ENCODE measurements at regions not wholly inside any gene's neighbourhood (a gene's known extent, or its start where the extent isn't known, plus 50 kb on each side); places are given as distances from the start of the nearest gene placed in this dataset.

- Mint-ChIP-seq H3K4me3 (no peak overlapping the region), H3K36me3 (no peaks in the 10 kb centered on the region), H3K4me1 (no peaks in the 10 kb centered on the region), H3K27ac (no peak overlapping the region), H3K9me3 (no peaks in the 10 kb centered on the region), H3K27me3 (no peaks in the 10 kb centered on the region)
- DNase-seq (no peak), ATAC-seq (replicated peaks) (no peak)
Measured at GRCh38 chr10:56805022-56805421, 444.0 kb upstream of the ZWINT start.

- Mint-ChIP-seq H3K36me3 (no peaks in the 10 kb centered on the region), H3K4me3 (no peak overlapping the region), H3K4me1 (no peaks in the 10 kb centered on the region), H3K27ac (no peak overlapping the region), H3K9me3 (no peaks in the 10 kb centered on the region), H3K27me3 (no peaks in the 10 kb centered on the region)
- ATAC-seq (replicated peaks) = no peak
- no peak for DNase-seq
Measured at GRCh38 chr10:56785292-56785691, 424.2 kb upstream of the ZWINT start.

GRCh38 chr10:56782503-56782902, 421.4 kb upstream of the ZWINT start:
- no peak for ATAC-seq (replicated peaks)
- no peak for DNase-seq
- Mint-ChIP-seq H3K36me3 (no peaks in the 10 kb centered on the region), H3K9me3 (no peaks in the 10 kb centered on the region), H3K4me1 (no peaks in the 10 kb centered on the region), H3K4me3 (no peak overlapping the region), H3K27ac (no peak overlapping the region), H3K27me3 (no peaks in the 10 kb centered on the region)

- ATAC-seq (replicated peaks) = no peak
- no peak overlapping the region for H3K4me3 Mint-ChIP-seq
- H3K27ac Mint-ChIP-seq = no peak overlapping the region
- no peak for DNase-seq
- no peaks in the 10 kb centered on the region for H3K36me3 Mint-ChIP-seq
- no peaks in the 10 kb centered on the region for H3K4me1 Mint-ChIP-seq
- H3K27me3 Mint-ChIP-seq = no peaks in the 10 kb centered on the region
- H3K9me3 Mint-ChIP-seq = peaks cover 7 to 14% of the 10 kb centered on the region in 2 donors
Measured at GRCh38 chr10:56771343-56771742, 410.3 kb upstream of the ZWINT start.

GRCh38 chr10:56763090-56763489, 402.0 kb upstream of the ZWINT start:
- H3K27me3 Mint-ChIP-seq = no peaks in the 10 kb centered on the region
- H3K9me3 Mint-ChIP-seq = peaks cover 5 to 6% of the 10 kb centered on the region in 2 donors
- no peak overlapping the region for H3K27ac Mint-ChIP-seq
- no peaks in the 10 kb centered on the region for H3K4me1 Mint-ChIP-seq
- ATAC-seq (replicated peaks) (no peak), DNase-seq (no peak)
- no peaks in the 10 kb centered on the region for H3K36me3 Mint-ChIP-seq
- H3K4me3 Mint-ChIP-seq = no peak overlapping the region

- no peak overlapping the region for H3K4me3 Mint-ChIP-seq
- H3K27me3 Mint-ChIP-seq = no peaks in the 10 kb centered on the region
- no peak overlapping the region for H3K27ac Mint-ChIP-seq
- ATAC-seq (replicated peaks) = no peak
- peaks cover 0 to 4% of the 10 kb centered on the region in 2 donors for H3K9me3 Mint-ChIP-seq
- no peak for DNase-seq
- H3K4me1 Mint-ChIP-seq = no peaks in the 10 kb centered on the region
- no peaks in the 10 kb centered on the region for H3K36me3 Mint-ChIP-seq
Measured at GRCh38 chr10:56745490-56745889, 384.4 kb upstream of the ZWINT start.

GRCh38 chr10:56728349-56728748, 367.3 kb upstream of the ZWINT start:
- ATAC-seq (replicated peaks) (no peak), DNase-seq (no peak)
- H3K4me1 Mint-ChIP-seq = no peaks in the 10 kb centered on the region
- peaks cover 0 to 4% of the 10 kb centered on the region in 2 donors for H3K9me3 Mint-ChIP-seq
- no peaks in the 10 kb centered on the region for H3K27me3 Mint-ChIP-seq
- H3K36me3 Mint-ChIP-seq = no peaks in the 10 kb centered on the region
- no peak overlapping the region for H3K27ac Mint-ChIP-seq
- H3K4me3 Mint-ChIP-seq = no peak overlapping the region

- no peak for DNase-seq
- Mint-ChIP-seq H3K9me3 (peaks cover 0 to 1% of the 10 kb centered on the region in 2 donors), H3K4me1 (no peaks in the 10 kb centered on the region), H3K36me3 (no peaks in the 10 kb centered on the region), H3K4me3 (no peak overlapping the region), H3K27me3 (no peaks in the 10 kb centered on the region), H3K27ac (no peak overlapping the region)
- no peak for ATAC-seq (replicated peaks)
Measured at GRCh38 chr10:56722912-56723311, 361.9 kb upstream of the ZWINT start.

- Mint-ChIP-seq H3K4me3 (no peak overlapping the region), H3K36me3 (no peaks in the 10 kb centered on the region), H3K9me3 (no peaks in the 10 kb centered on the region), H3K27ac (no peak overlapping the region), H3K27me3 (no peaks in the 10 kb centered on the region), H3K4me1 (no peaks in the 10 kb centered on the region)
- no peak for ATAC-seq (replicated peaks)
- no peak for DNase-seq
Measured at GRCh38 chr10:56715262-56715661, 354.2 kb upstream of the ZWINT start.

- no peak for ATAC-seq (replicated peaks)
- H3K36me3 Mint-ChIP-seq = no peaks in the 10 kb centered on the region
- no peak overlapping the region for H3K27ac Mint-ChIP-seq
- DNase-seq = no peak
- no peaks in the 10 kb centered on the region for H3K9me3 Mint-ChIP-seq
- H3K27me3 Mint-ChIP-seq = no peaks in the 10 kb centered on the region
- no peaks in the 10 kb centered on the region for H3K4me1 Mint-ChIP-seq
- no peak overlapping the region for H3K4me3 Mint-ChIP-seq
Measured at GRCh38 chr10:56698506-56698905, 337.4 kb upstream of the ZWINT start.

GRCh38 chr10:56679578-56679977, 318.5 kb upstream of the ZWINT start:
- Mint-ChIP-seq H3K9me3 (no peaks in the 10 kb centered on the region), H3K27me3 (no peaks in the 10 kb centered on the region), H3K4me3 (no peak overlapping the region), H3K4me1 (no peaks in the 10 kb centered on the region), H3K36me3 (no peaks in the 10 kb centered on the region), H3K27ac (no peak overlapping the region)
- DNase-seq = no peak
- no peak for ATAC-seq (replicated peaks)

GRCh38 chr10:56662765-56663447, 301.8 kb upstream of the ZWINT start:
- H3K27me3 Mint-ChIP-seq = peaks cover 0 to 5% of the 10 kb centered on the region in 2 donors
- H3K27ac Mint-ChIP-seq = no peak overlapping the region
- DNase-seq (no peak), ATAC-seq (replicated peaks) (peak; percentile 88 to 90)
- peaks cover 0 to 2% of the 10 kb centered on the region in 2 donors for H3K9me3 Mint-ChIP-seq
- no peak overlapping the region for H3K4me3 Mint-ChIP-seq
- peaks cover 0 to 10% of the 10 kb centered on the region in 2 donors for H3K4me1 Mint-ChIP-seq
- H3K36me3 Mint-ChIP-seq = no peaks in the 10 kb centered on the region

GRCh38 chr10:56653289-56653688, 292.2 kb upstream of the ZWINT start:
- DNase-seq (no peak), ATAC-seq (replicated peaks) (no peak)

GRCh38 chr10:56646329-56647111, 285.5 kb upstream of the ZWINT start:
- no peaks in the 10 kb centered on the region for H3K36me3 Mint-ChIP-seq
- no peak overlapping the region for H3K4me3 Mint-ChIP-seq
- H3K9me3 Mint-ChIP-seq = peaks cover 0 to 3% of the 10 kb centered on the region in 2 donors
- H3K27ac Mint-ChIP-seq = no peak overlapping the region
- H3K27me3 Mint-ChIP-seq = peaks cover 4 to 10% of the 10 kb centered on the region in 2 donors
- no peak for DNase-seq
- no peaks in the 10 kb centered on the region for H3K4me1 Mint-ChIP-seq
- ATAC-seq (replicated peaks) = no peak

More at GRCh38 chr10:56653289-56653688, 292.2 kb upstream of the ZWINT start:
- Mint-ChIP-seq H3K36me3 (no peaks in the 10 kb centered on the region), H3K4me1 (no peaks in the 10 kb centered on the region), H3K27ac (no peak overlapping the region), H3K4me3 (no peak overlapping the region), H3K9me3 (peaks cover 11 to 15% of the 10 kb centered on the region in 2 donors), H3K27me3 (no peaks in the 10 kb centered on the region)

GRCh38 chr10:56633876-56634452, 272.9 kb upstream of the ZWINT start:
- peaks cover 4 to 6% of the 10 kb centered on the region in 2 donors for H3K9me3 Mint-ChIP-seq
- no peak overlapping the region for H3K27ac Mint-ChIP-seq
- no peak overlapping the region for H3K4me3 Mint-ChIP-seq
- H3K36me3 Mint-ChIP-seq = no peaks in the 10 kb centered on the region
- ATAC-seq (replicated peaks) (peak; percentile 98), DNase-seq (peak; percentile 12)
- H3K4me1 Mint-ChIP-seq = peaks cover 16 to 25% of the 10 kb centered on the region in 2 donors
- H3K27me3 Mint-ChIP-seq = no peaks in the 10 kb centered on the region
